MM.1S (cell line): ENCODE measurements at regions not wholly inside any gene's neighbourhood (a gene's known extent, or its start where the extent isn't known, plus 50 kb on each side); places are given as distances from the start of the nearest gene placed in this dataset.

Source experiments
- CTCF ChIP-seq: fragments of 300-600 bp; sonication (generic); IDR thresholded peaks from 2 replicates; pipeline ENCODE4 v1.5.1; 2016; ENCODE audit warnings: antibody characterized with exemption, low read length, mixed read lengths
- EZH2 ChIP-seq: fragments of 300-600 bp; sonication (generic); optimal IDR thresholded peaks from 2 replicates; pipeline ENCODE3; 2017; ENCODE audit warnings: low read depth, mild to moderate bottlenecking, antibody characterized with exemption, low read length, mixed read lengths
- EZH2phosphoT487 ChIP-seq: fragments of 300-600 bp; sonication (generic); IDR thresholded peaks from 2 replicates; pipeline ENCODE4 v1.6.1; 2018; ENCODE audit warnings: antibody characterized with exemption, low read length

DNA sequence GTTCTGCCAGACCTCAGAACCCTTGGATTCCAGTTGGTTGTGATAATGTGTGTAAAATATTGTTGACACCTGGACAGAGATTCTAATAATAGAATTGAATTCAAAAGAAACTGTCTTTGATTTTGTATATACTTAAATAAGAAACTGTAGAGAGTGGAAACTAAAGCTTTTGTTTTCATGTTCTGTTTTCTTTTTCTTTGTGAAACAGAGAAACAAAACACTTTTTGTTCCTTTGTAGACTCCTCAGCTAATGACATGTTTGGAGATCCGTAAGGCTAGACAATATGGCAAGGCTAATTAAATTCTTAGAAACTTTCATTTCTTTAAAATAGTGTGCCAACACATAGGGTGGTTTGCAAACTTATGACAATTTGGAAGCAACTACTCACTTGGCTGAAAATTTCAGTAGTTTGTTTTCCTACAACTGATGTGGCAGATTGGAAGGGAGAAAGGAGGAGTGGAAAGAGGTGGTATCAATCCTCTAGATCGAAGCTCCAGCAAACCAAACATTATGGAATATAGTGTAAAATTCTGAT is 90.9 kb upstream of the FAT1 start:
- TF ChIP-seq CTCF = no peak
- TF ChIP-seq EZH2 = no peak
- TF ChIP-seq EZH2phosphoT487 = no peak
